ENCODE measurements at regions not wholly inside any gene's neighbourhood (a gene's known extent, or its start where the extent isn't known, plus 50 kb on each side); places are given as distances from the start of the nearest gene placed in this dataset.

- no peak overlapping the region for H3K4me3 ChIP-seq
- 31 to 71% (median 70%) methylated on average over 1 of the region's 1 CpG for WGBS, 3 donors
- no peaks in the 10 kb centered on the region for H3K36me3 ChIP-seq (ENCODE audit: insufficient read depth in 1 of 2, low read depth in 1 of 2)
- H3K27me3 ChIP-seq (ENCODE audit: insufficient read depth in 3 of 3, low read length in 2 of 3), result no peaks in the 10 kb centered on the region
- no peak for DNase-seq
- intact Hi-C loops (cut with DNase I), result no loop called here
- no peak for ATAC-seq
- no peak for TF ChIP-seq CTCF (IDR thresholded peaks at IDR 0.05)
- no peak overlapping the region for H3K27ac ChIP-seq
- H3K4me1 ChIP-seq, result no peaks in the 10 kb centered on the region
- no peaks in the 10 kb centered on the region for H3K9me3 ChIP-seq
Observed at GRCh38 chr3:163474766-163475165, 1603.5 kb downstream of the SI start.

GRCh38 chr3:163468531-163469335, 1609.6 kb downstream of the SI start:
- DNase-seq (no peak), ATAC-seq (no peak)
- H3K36me3 ChIP-seq (ENCODE audit: insufficient read depth in 1 of 2, low read depth in 1 of 2), result no peaks in the 10 kb centered on the region
- TF ChIP-seq CTCF (IDR thresholded peaks at IDR 0.05), result no peak
- H3K4me1 ChIP-seq, result no peaks in the 10 kb centered on the region
- H3K27me3 ChIP-seq (ENCODE audit: insufficient read depth in 3 of 3, low read length in 2 of 3), result no peaks in the 10 kb centered on the region
- H3K4me3 ChIP-seq, result no peak overlapping the region
- intact Hi-C loops (cut with DNase I), result no loop called here
- 60 to 73% (median 62%) methylated on average over 4 of the region's 4 CpGs for WGBS, 3 donors
- H3K27ac ChIP-seq, result no peak overlapping the region
- H3K9me3 ChIP-seq, result no peaks in the 10 kb centered on the region

GRCh38 chr3:163462446-163462845, 1615.8 kb downstream of the SI start:
- ATAC-seq, result no peak
- H3K27me3 ChIP-seq (ENCODE audit: insufficient read depth in 3 of 3, low read length in 2 of 3), result no peaks in the 10 kb centered on the region
- no peak for DNase-seq
- H3K27ac ChIP-seq, result no peak overlapping the region
- no peaks in the 10 kb centered on the region for H3K4me1 ChIP-seq
- no peaks in the 10 kb centered on the region for H3K9me3 ChIP-seq
- intact Hi-C loops (cut with DNase I), result no loop called here
- WGBS, 3 donors, result 51 to 69% (median 66%) methylated on average over 1 of the region's 1 CpG
- H3K4me3 ChIP-seq, result no peak overlapping the region
- TF ChIP-seq CTCF (IDR thresholded peaks at IDR 0.05), result no peak
- no peaks in the 10 kb centered on the region for H3K36me3 ChIP-seq (ENCODE audit: insufficient read depth in 1 of 2, low read depth in 1 of 2)

- Histone ChIP-seq H3K27me3 (ENCODE audit: insufficient read depth in 3 of 3, low read length in 2 of 3) (no peaks in the 10 kb centered on the region), H3K9me3 (no peaks in the 10 kb centered on the region), H3K4me3 (no peak overlapping the region), H3K4me1 (no peaks in the 10 kb centered on the region), H3K27ac (no peak overlapping the region), H3K36me3 (ENCODE audit: insufficient read depth in 1 of 2, low read depth in 1 of 2) (no peaks in the 10 kb centered on the region)
- no peak for TF ChIP-seq CTCF (IDR thresholded peaks at IDR 0.05)
- no peak for DNase-seq
- intact Hi-C loops (cut with DNase I), result no loop called here
- 24 to 33% (median 30%) methylated on average over 2 of the region's 2 CpGs for WGBS, 3 donors
- no peak for ATAC-seq
Observed at GRCh38 chr3:163450698-163451097, 1627.6 kb downstream of the SI start.

- Histone ChIP-seq H3K36me3 (ENCODE audit: insufficient read depth in 1 of 2, low read depth in 1 of 2) (no peaks in the 10 kb centered on the region), H3K4me1 (no peaks in the 10 kb centered on the region), H3K27ac (no peak overlapping the region), H3K9me3 (peaks cover 3% of the 10 kb centered on the region), H3K27me3 (ENCODE audit: insufficient read depth in 3 of 3, low read length in 2 of 3) (no peaks in the 10 kb centered on the region), H3K4me3 (no peak overlapping the region)
- ATAC-seq (no peak), DNase-seq (no peak)
- WGBS, 3 donors, result 93 to 95% (median 94%) methylated on average over 2 of the region's 2 CpGs
- no peak for TF ChIP-seq CTCF (IDR thresholded peaks at IDR 0.05)
- intact Hi-C loops (cut with DNase I), result no loop called here
Observed at GRCh38 chr3:163438760-163439159, 1639.5 kb downstream of the SI start.

Data from psoas muscle (tissue), 7 donors.